Adipocyte (in vitro differentiated cells): ENCODE measurements at regions not wholly inside any gene's neighbourhood (a gene's known extent, or its start where the extent isn't known, plus 50 kb on each side); places are given as distances from the start of the nearest gene placed in this dataset.
"Not testable (repeated sequence)": the region's sequence is repeated elsewhere in the genome, so short reads cannot be mapped to it uniquely, and the experiment has no call there.

Experiments
- DNase-seq: peaks from one replicate; pipeline ENCODE4 v3.0.0-alpha.2; 2015; ENCODE audit warnings: low read depth
- H3K27me3 ChIP-seq: replicated peaks from 2 replicates; pipeline ENCODE4 v1.7.0; 2013; ENCODE audit warnings: mild to moderate bottlenecking, low read length, moderate library complexity; ENCODE audit not compliant: control insufficient read depth, insufficient read depth
- H3K36me3 ChIP-seq: 2 replicates; pipeline ENCODE4 v1.7.0; 2013; ENCODE audit warnings: low read length, mild to moderate bottlenecking, moderate library complexity; ENCODE audit not compliant: control insufficient read depth, insufficient read depth, severe bottlenecking
- H3K4me1 ChIP-seq: 2 replicates; pipeline ENCODE4 v1.7.0; 2013; ENCODE audit warnings: mild to moderate bottlenecking, low read length, moderate library complexity; ENCODE audit not compliant: control insufficient read depth, insufficient read depth
- H3K4me3 ChIP-seq: 2 replicates; pipeline ENCODE4 v1.7.0; 2013; ENCODE audit warnings: mild to moderate bottlenecking, low read length, moderate library complexity
- H3K9ac ChIP-seq: 2 replicates; pipeline ENCODE4 v1.7.0; 2013; ENCODE audit warnings: mild to moderate bottlenecking, low read length, moderate library complexity
- H3K9me3 ChIP-seq: 2 replicates; pipeline ENCODE4 v1.7.0; 2013; ENCODE audit warnings: mild to moderate bottlenecking, low read length, moderate library complexity; ENCODE audit not compliant: control insufficient read depth

DNA sequence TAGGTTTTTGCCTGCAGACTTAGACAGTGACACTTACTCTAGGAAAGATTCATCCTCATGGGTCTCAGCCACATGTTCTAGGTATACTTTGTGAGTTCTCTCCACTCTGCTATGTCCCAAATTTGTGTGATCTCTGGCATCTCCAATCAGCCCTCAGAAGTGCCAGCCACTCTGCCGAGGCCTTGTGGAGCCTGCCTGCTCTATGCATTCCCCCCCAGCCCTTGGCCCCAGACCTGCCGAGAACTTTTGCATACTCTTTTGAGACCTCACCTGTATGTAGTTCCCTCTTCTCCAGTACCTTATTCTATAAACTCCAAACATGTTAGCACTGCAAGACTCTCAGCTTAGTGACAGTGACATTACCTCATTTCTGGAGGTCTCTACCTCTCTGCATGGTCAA is 2170.5 kb upstream of the DEFB115 start:
- no peak overlapping the region for H3K4me3 ChIP-seq
- H3K9ac ChIP-seq: no peak overlapping the region
- no peaks in the 10 kb centered on the region for H3K27me3 ChIP-seq
- H3K9me3 ChIP-seq: peaks cover 5% of the 10 kb centered on the region
- H3K4me1 ChIP-seq: no peaks in the 10 kb centered on the region
- DNase-seq: no peak
- H3K36me3 ChIP-seq: no peaks in the 10 kb centered on the region

DNA sequence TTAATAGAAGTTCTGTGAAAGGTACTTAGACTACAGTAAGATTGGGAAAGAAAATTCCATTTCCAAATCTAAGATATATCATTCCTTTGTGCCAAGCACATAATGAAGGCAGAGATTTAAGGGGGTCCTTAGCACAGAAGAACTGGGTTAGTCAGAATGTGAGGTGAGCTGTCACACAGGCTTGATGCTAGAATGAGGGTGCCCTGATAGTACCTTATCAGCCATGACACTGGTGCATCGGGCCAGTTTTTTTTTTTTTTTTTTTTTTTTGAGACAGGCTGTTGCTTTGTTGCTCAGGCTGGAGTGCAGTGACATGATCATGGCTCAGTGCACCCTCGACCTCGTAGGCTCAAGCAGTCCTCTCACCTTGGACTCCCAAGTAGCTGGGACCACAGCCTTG is 2169.6 kb upstream of the DEFB115 start:
- not testable (repeated sequence) for H3K36me3 ChIP-seq, H3K4me1 ChIP-seq, DNase-seq, H3K9ac ChIP-seq, H3K4me3 ChIP-seq, H3K27me3 ChIP-seq, H3K9me3 ChIP-seq

DNA sequence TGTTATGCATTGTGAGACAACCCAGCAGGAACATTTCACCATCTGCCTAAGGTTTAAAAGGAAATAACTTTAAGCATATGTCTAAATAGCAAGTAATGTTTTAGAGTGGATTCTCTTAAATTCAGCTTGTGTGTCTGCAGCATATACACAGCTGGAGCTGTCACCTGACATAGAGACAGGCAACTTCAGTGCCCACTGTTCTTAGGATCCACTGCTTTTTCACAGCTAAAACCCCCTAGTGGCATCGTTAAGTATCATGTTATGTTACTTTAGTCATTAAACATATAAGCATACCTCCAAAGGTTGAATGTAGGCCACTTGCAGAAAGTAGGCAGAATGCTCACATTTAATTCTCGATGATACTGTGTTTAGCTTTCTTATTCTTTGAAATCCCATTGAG is 2169.0 kb upstream of the DEFB115 start:
- not testable (repeated sequence) for H3K36me3 ChIP-seq, H3K9me3 ChIP-seq, H3K4me3 ChIP-seq, H3K4me1 ChIP-seq, H3K27me3 ChIP-seq, H3K9ac ChIP-seq, DNase-seq

DNA sequence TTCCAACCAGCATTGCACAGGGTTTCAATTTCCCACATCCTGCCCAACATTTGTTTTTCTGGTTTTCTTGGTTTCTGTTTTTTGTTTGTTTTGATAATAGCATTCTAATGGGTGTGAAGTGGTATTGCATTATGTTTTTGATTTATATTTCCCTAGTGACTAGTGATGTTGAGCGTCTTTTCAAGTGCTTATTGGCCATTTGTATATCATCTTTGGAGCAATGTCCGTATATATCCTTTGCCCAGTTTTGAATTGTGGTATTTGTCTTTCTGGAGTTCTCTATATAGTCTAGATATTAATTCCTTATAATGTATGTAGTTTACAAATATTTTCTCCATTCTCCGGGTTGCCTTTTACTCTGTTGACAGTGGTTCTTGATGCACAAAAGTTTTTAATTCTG is 2168.1 kb upstream of the DEFB115 start:
- H3K9me3 ChIP-seq, H3K9ac ChIP-seq, H3K4me3 ChIP-seq, H3K4me1 ChIP-seq, H3K27me3 ChIP-seq, H3K36me3 ChIP-seq, DNase-seq: not testable (repeated sequence)

DNA sequence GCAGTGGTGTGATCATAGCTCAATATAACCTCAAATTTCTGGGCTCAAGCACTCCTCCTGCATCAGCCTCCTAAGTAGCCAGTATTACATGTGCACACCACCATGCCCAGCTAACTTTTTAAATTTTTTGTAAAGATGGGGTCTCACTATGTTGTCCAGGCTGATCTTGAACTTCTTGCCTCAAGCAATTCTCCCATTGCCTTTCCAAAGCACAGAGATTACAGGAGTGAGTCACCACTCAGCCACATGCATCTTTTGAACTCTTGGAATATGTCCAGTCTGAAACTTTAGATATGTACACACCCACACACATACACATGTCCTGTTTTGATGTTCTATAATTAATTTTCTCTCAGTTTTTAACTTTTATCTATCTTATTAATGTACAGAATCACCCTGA is 2163.5 kb upstream of the DEFB115 start:
- H3K9me3 ChIP-seq, H3K27me3 ChIP-seq, H3K9ac ChIP-seq, H3K36me3 ChIP-seq, H3K4me1 ChIP-seq, DNase-seq, H3K4me3 ChIP-seq: not testable (repeated sequence)

DNA sequence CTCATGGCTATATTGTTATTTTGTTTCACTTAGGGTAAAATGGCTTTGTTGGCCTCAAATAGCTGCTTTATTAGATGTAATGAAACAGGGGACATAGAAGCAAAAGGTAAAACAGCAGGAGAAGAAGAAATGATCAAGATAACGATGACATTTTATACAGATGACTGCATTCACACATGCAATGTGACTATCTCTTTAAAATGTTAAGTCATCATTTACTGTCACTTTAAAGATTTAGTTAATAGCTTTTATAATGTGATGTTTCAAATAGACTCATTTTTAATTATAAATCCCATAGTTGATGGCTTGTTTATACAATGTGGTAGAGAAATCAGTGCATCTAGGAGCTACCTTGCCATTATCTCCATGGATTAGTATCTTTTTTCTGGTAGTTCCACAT is 2160.8 kb upstream of the DEFB115 start:
- H3K4me3 ChIP-seq, H3K4me1 ChIP-seq, H3K27me3 ChIP-seq, H3K9me3 ChIP-seq, H3K36me3 ChIP-seq, DNase-seq, H3K9ac ChIP-seq: not testable (repeated sequence)

DNA sequence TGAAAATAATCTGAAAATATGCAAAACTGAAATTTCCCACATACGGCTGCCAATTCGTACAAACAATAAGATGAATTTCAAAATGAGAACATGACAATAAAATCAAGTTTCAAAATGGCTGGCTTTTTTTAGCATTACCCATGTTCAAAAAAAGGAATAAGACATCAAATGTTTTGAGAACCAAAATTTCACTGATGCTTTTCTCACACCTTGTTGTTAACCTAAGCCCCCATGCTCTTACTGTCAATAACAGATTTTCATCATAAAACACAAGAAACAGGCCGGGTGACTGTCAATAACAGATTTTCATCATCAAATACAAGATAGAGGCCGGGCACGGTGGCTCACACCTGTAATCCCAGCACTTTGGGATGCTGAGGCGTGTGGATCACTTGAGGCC is 2149.6 kb upstream of the DEFB115 start:
- not testable (repeated sequence) for DNase-seq, H3K4me1 ChIP-seq, H3K9me3 ChIP-seq, H3K9ac ChIP-seq, H3K36me3 ChIP-seq, H3K4me3 ChIP-seq, H3K27me3 ChIP-seq

DNA sequence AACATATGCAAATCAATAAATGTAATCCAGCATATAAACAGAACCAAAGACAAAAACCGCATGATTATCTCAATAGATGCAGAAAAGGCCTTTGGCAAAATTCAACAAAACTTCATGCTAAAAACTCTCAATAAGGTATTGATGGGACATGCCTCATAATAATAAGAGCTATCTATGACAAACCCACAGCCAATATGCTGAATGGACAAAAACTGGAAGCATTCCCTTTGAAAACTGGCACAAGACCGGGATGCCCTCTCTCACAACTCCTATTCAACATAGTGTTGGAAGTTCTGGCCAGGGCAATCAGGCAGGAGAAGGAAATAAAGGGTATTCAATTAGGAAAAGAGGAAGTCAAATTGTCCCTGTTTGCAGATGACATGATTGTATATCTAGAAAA is 2148.1 kb upstream of the DEFB115 start:
- DNase-seq, H3K9me3 ChIP-seq, H3K27me3 ChIP-seq, H3K36me3 ChIP-seq, H3K9ac ChIP-seq, H3K4me1 ChIP-seq, H3K4me3 ChIP-seq: not testable (repeated sequence)

DNA sequence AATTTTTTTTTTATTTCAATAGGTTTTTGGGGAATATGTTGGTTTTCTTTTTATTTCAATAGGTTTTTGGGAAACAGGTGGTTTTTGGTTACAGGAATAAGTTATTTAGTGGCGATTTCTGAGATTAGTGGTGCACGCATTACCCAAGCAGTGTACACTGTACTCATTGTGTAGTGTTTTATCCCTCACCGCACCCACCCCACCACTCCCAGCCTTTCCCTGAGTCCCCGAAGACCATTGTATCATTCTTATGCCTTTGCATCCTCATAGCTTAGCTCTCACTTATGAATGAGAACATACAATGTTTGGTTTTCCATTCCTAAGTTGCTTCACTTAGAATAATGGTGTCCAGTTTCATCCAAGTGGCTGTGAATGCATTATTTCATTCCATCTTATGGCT is 2142.4 kb upstream of the DEFB115 start:
- not testable (repeated sequence) for H3K4me1 ChIP-seq, H3K27me3 ChIP-seq, DNase-seq, H3K36me3 ChIP-seq, H3K9me3 ChIP-seq, H3K9ac ChIP-seq, H3K4me3 ChIP-seq

DNA sequence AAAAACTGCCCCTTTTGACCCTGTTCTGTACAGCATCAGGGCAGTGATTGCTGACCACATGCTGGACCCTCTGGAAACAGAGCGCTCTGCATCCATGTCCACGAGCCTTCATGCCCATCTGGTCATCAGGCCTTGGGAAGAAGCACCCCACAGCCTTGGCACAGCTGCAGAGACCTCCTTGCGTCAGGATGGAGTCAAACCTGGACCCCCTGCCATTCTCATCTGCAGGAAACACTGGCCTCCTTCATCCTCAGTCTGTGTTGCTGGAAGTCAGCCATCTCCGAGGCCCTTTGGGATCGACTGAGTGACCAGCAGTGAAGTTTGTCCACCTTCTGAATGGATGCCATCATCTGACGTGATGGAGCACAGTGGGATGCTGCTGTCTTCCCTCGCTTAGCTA is 2138.3 kb upstream of the DEFB115 start:
- Histone ChIP-seq H3K4me3 (no peak overlapping the region), H3K9me3 (no peaks in the 10 kb centered on the region), H3K36me3 (no peaks in the 10 kb centered on the region)

DNA sequence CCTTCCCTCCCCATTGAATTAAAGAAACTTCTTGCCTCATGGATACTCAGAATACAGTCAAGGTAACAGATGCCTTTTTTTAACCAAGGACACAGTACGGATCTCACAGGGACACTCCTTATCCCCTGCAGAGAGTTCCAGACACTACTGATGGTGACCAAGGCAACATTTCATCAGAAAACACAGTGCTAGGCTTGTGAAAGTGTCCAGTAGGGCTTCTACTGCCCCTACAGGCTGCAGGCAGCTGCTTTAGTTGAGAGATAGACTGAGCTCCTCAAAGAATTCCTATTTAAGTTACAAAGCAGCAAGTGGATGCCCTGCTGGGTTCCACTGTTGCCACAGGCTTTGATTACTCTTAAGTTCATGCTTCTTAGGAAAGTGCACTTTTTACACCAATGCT is 2137.8 kb upstream of the DEFB115 start:
- H3K36me3 ChIP-seq, H3K9me3 ChIP-seq, H3K4me1 ChIP-seq, H3K27me3 ChIP-seq, H3K4me3 ChIP-seq, DNase-seq, H3K9ac ChIP-seq: not testable (repeated sequence)

More for the DNA sequence above, 2138.3 kb upstream of the DEFB115 start:
- Histone ChIP-seq H3K27me3 (no peaks in the 10 kb centered on the region), H3K9ac (no peak overlapping the region), H3K4me1 (no peaks in the 10 kb centered on the region)
- DNase-seq: no peak

DNA sequence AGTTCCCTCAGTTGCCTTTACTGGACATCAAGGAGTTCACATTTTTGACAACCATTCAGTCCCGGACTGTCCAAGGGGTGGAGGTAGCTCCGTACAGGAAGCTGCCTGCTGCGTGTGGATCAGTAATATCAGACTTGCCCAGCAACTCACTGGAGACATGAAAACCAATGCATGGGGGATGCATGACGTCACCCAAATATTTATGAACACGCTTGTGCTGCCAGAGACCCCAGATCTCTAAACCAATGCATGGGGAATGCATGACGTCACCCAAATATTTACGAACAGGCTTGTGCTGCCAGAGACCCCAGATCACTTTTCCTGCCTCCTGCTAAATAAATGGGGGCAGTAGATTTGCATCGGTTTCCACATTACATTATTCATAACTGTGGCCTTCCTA is 2137.4 kb upstream of the DEFB115 start:
- H3K9me3 ChIP-seq, H3K9ac ChIP-seq, DNase-seq, H3K36me3 ChIP-seq, H3K4me3 ChIP-seq, H3K27me3 ChIP-seq, H3K4me1 ChIP-seq: not testable (repeated sequence)
